Loucy (cell line): ENCODE measurements at regions not wholly inside any gene's neighbourhood (a gene's known extent, or its start where the extent isn't known, plus 50 kb on each side); places are given as distances from the start of the nearest gene placed in this dataset.
"Not testable (repeated sequence)": the region's sequence is repeated elsewhere in the genome, so short reads cannot be mapped to it uniquely, and the experiment has no call there.

ENCODE experiments used
- H2AFZ ChIP-seq: fragments of 200-600 bp; sonication (generic); 2 replicates; pipeline ENCODE4 v1.6.0; 2016; ENCODE audit warnings: antibody characterized with exemption, mild to moderate bottlenecking, low read length, moderate library complexity
- H3F3A ChIP-seq: fragments of 200-600 bp; 2 replicates; pipeline ENCODE4 v1.6.0; 2016; ENCODE audit warnings: antibody characterized with exemption, low read depth, mild to moderate bottlenecking
- H3K27me3 ChIP-seq: fragments of 200-600 bp; sonication (generic); 2 replicates; pipeline ENCODE4 v1.6.1; 2014; ENCODE audit warnings: low read length, mild to moderate bottlenecking; ENCODE audit not compliant: insufficient read depth, poor library complexity, severe bottlenecking
- H3K36me3 ChIP-seq: fragments of 200-600 bp; sonication (generic); 2 replicates; pipeline ENCODE4 v1.6.1; 2016; ENCODE audit warnings: low read length; ENCODE audit not compliant: insufficient read depth
- H3K4me1 ChIP-seq: fragments of 200-600 bp; sonication (generic); 2 replicates; pipeline ENCODE4 v1.5.1; 2014; ENCODE audit warnings: low read length, mild to moderate bottlenecking; ENCODE audit not compliant: insufficient read depth, poor library complexity, severe bottlenecking
- H3K4me2 ChIP-seq: fragments of 200-600 bp; sonication (generic); 2 replicates; pipeline ENCODE4 v1.6.0; 2014; ENCODE audit warnings: antibody characterized with exemption, low read length, low read depth, mild to moderate bottlenecking; ENCODE audit not compliant: poor library complexity, severe bottlenecking
- H3K4me3 ChIP-seq: fragments of 200-600 bp; sonication (generic); 2 replicates; pipeline ENCODE4 v1.5.1; 2014; ENCODE audit warnings: low read length, mild to moderate bottlenecking, mixed read lengths; ENCODE audit not compliant: poor library complexity, severe bottlenecking
- H3K79me2 ChIP-seq: fragments of 200-600 bp; sonication (generic); 2 replicates; pipeline ENCODE4 v1.6.1; 2014; ENCODE audit warnings: low read length; ENCODE audit not compliant: insufficient read depth
- H3K9ac ChIP-seq: fragments of 200-600 bp; sonication (generic); 2 replicates; pipeline ENCODE4 v1.6.0; 2014; ENCODE audit warnings: mild to moderate bottlenecking, low read depth, low read length, moderate library complexity; ENCODE audit not compliant: poor library complexity, severe bottlenecking
- H3K9me2 ChIP-seq: fragments of 200-600 bp; sonication (generic); replicated peaks from 2 replicates; pipeline ENCODE4 v1.6.1; 2016; ENCODE audit warnings: low read depth, low read length, mixed read lengths
- H3K9me3 ChIP-seq: fragments of 200-600 bp; sonication (generic); 2 replicates; pipeline ENCODE4 v1.6.1; 2014; ENCODE audit warnings: mild to moderate bottlenecking, antibody characterized with exemption, low read length, low read depth; ENCODE audit not compliant: insufficient read depth
- H4K20me1 ChIP-seq: fragments of 200-600 bp; sonication (generic); 2 replicates; pipeline ENCODE4 v1.6.0; 2014; ENCODE audit warnings: antibody characterized with exemption, low read length, mild to moderate bottlenecking; ENCODE audit not compliant: insufficient read depth, poor library complexity, severe bottlenecking
- CTCF ChIP-seq: fragments of 200-600 bp; sonication (generic); conservative IDR thresholded peaks from 2 replicates; pipeline ENCODE4 v1.5.1; 2014; ENCODE audit warnings: mild to moderate bottlenecking, antibody characterized with exemption, low read length
- EZH2phosphoT487 ChIP-seq: fragments of 200-600 bp; IDR thresholded peaks from 2 replicates; pipeline ENCODE4 v1.6.1; 2018; ENCODE audit warnings: antibody characterized with exemption, mild to moderate bottlenecking, moderate library complexity, borderline replicate concordance

GRCh38 chr11:89545691-89546090 lies 54.5 kb upstream of the NOX4 start:
- Histone ChIP-seq H3K36me3 (no peaks in the 10 kb centered on the region), H3K9me2 (no peaks in the 10 kb centered on the region), H3K4me3 (no peak overlapping the region), H3K79me2 (no peaks in the 10 kb centered on the region), H4K20me1 (no peaks in the 10 kb centered on the region), H3K9ac (no peak overlapping the region), H3K27me3 (no peaks in the 10 kb centered on the region), H3K9me3 (no peaks in the 10 kb centered on the region), H3F3A (no peaks in the 10 kb centered on the region), H3K4me1 (no peaks in the 10 kb centered on the region), H3K4me2 (no peak overlapping the region), H2AFZ (no peak overlapping the region)
- no peak for TF ChIP-seq CTCF
- no peak for TF ChIP-seq EZH2phosphoT487

- H3K4me2 ChIP-seq, H2AFZ ChIP-seq, H3K4me1 ChIP-seq, H3F3A ChIP-seq, H3K9me2 ChIP-seq, H3K79me2 ChIP-seq, H3K4me3 ChIP-seq, H3K27me3 ChIP-seq, H3K36me3 ChIP-seq, H3K9me3 ChIP-seq, H3K9ac ChIP-seq, H4K20me1 ChIP-seq: not testable (repeated sequence)
These were observed 64.6 kb upstream of the NOX4 start for GRCh38 chr11:89555781-89556180.

- not testable (repeated sequence) for H3K4me3 ChIP-seq, H3K9me2 ChIP-seq, H3K79me2 ChIP-seq
These were observed 65.8 kb upstream of the NOX4 start for GRCh38 chr11:89556731-89557707.

GRCh38 chr11:89560598-89560997 lies 69.4 kb upstream of the NOX4 start:
- not testable (repeated sequence) for H3K4me3 ChIP-seq, H3K4me1 ChIP-seq, H3K9ac ChIP-seq, H3K36me3 ChIP-seq, H3K27me3 ChIP-seq, H2AFZ ChIP-seq, H3K4me2 ChIP-seq, H4K20me1 ChIP-seq, H3K9me3 ChIP-seq, H3K79me2 ChIP-seq, H3K9me2 ChIP-seq, H3F3A ChIP-seq

More at GRCh38 chr11:89556731-89557707, 65.8 kb upstream of the NOX4 start:
- H4K20me1 ChIP-seq, H3K36me3 ChIP-seq, H2AFZ ChIP-seq, H3K27me3 ChIP-seq, H3F3A ChIP-seq, H3K9ac ChIP-seq, H3K4me2 ChIP-seq, H3K4me1 ChIP-seq, H3K9me3 ChIP-seq: not testable (repeated sequence)

GRCh38 chr11:89562731-89563130 lies 71.6 kb upstream of the NOX4 start:
- H3K9ac ChIP-seq, H3K9me2 ChIP-seq, H3K36me3 ChIP-seq, H3K9me3 ChIP-seq, H3K4me1 ChIP-seq, H3K4me3 ChIP-seq, H3K79me2 ChIP-seq, H3K4me2 ChIP-seq, H4K20me1 ChIP-seq, H3F3A ChIP-seq, H3K27me3 ChIP-seq, H2AFZ ChIP-seq: not testable (repeated sequence)
